Muscle of leg (tissue), 3 donors: ENCODE measurements at regions not wholly inside any gene's neighbourhood (a gene's known extent, or its start where the extent isn't known, plus 50 kb on each side); places are given as distances from the start of the nearest gene placed in this dataset.
"Not testable (repeated sequence)": the region's sequence is repeated elsewhere in the genome, so short reads cannot be mapped to it uniquely, and the experiment has no call there.

Source experiments
- DNase-seq: peaks from one replicate; pipeline ENCODE4 v3.0.0; 2013
- H3K27ac ChIP-seq: one replicate; pipeline ENCODE4 v1.5.1; 2013; ENCODE audit warnings: mild to moderate bottlenecking, low read length, control low read depth
- H3K27me3 ChIP-seq: one replicate; pipeline ENCODE4 v1.6.1; 2013; ENCODE audit warnings: low read length; ENCODE audit not compliant: control insufficient read depth, insufficient read depth
- H3K36me3 ChIP-seq: one replicate; pipeline ENCODE4 v1.6.1; 2013; ENCODE audit warnings: low read length; ENCODE audit not compliant: control insufficient read depth, insufficient read depth
- H3K4me1 ChIP-seq: one replicate; pipeline ENCODE4 v1.6.1; 2013; ENCODE audit warnings: low read length; ENCODE audit not compliant: control insufficient read depth, insufficient read depth
- H3K4me3 ChIP-seq: one replicate; pipeline ENCODE4 v1.5.1; 2013; ENCODE audit warnings: low read length, control low read depth
- H3K9me3 ChIP-seq: replicated peaks from 2 replicates; pipeline ENCODE4 v1.6.1; 2013; ENCODE audit warnings: low read depth, low read length; ENCODE audit not compliant: control insufficient read depth
- WGBS: methylation state at CpG from one replicate; pipeline ENCODE4 v1.1.5; 2013; ENCODE audit warnings: missing lambda C conversion rate; ENCODE audit not compliant: insufficient coverage; 5-methylcytosine and 5-hydroxymethylcytosine counted together

DNA sequence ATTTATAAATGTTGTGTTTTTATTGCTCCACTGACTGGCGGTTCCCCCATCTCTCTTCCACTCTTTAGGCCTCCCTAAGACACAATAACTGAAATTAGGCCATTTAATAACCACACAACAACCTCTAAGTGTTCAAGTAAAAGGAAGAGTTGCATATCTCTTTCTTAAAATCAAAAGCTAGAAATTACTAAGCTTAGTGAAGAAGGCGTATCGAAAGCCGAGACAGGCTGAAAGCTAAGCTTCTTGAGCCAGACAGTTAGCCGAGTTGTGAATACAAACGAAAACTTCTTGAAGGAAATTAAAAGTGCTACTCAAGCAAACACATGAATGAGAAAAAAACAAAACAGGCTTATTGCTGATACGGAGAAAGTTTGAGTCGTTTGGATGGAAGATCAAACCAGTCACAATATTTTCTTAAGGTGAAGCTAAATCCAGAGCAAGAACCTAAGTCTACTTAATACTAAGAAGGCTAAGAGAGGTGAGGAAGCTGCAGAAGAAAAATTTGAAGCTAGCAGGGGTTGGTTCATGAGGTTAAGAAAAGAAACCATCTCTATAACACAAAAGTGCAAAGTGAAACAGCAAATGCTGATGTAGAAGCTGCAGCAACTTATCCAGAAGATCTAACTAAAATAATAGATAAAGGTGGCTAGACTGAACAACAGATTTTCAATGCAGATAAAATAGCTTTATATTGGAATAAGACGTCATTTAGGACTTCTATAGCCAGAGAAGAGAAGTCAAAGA lies 194.0 kb upstream of the TTC29 start:
- H3K9me3 ChIP-seq, result no peaks in the 10 kb centered on the region
- no peak for DNase-seq
- H3K27ac ChIP-seq, result no peak overlapping the region
- no peaks in the 10 kb centered on the region for H3K27me3 ChIP-seq
- no peak overlapping the region for H3K4me3 ChIP-seq
- no peaks in the 10 kb centered on the region for H3K36me3 ChIP-seq
- WGBS, result no CpG with 5 or more reads among the region's 9 CpGs
- no peaks in the 10 kb centered on the region for H3K4me1 ChIP-seq

DNA sequence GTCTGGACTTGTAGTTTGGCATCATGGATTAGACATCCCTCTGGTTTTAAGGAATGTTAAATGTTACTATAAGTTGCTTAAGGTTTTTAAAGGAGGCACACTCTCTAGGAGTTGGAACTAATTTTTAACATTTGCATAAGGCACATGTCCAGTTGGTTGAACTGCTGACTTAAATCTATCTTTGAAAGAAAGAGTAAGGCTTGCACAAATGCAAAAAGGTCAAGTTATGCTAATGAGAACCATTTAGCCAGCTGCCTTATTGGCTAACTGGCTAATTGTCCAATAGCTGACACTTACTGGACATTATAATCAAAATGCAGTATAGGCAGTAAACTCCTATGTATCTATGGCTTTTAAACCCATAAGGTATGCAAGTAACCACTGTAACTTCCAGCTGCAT lies 206.1 kb upstream of the TTC29 start:
- H3K27me3 ChIP-seq, result no peaks in the 10 kb centered on the region
- H3K4me3 ChIP-seq, result no peak overlapping the region
- H3K4me1 ChIP-seq, result no peaks in the 10 kb centered on the region
- no peak overlapping the region for H3K27ac ChIP-seq
- H3K36me3 ChIP-seq, result no peaks in the 10 kb centered on the region
- H3K9me3 ChIP-seq, result no peaks in the 10 kb centered on the region
- DNase-seq, result no peak

DNA sequence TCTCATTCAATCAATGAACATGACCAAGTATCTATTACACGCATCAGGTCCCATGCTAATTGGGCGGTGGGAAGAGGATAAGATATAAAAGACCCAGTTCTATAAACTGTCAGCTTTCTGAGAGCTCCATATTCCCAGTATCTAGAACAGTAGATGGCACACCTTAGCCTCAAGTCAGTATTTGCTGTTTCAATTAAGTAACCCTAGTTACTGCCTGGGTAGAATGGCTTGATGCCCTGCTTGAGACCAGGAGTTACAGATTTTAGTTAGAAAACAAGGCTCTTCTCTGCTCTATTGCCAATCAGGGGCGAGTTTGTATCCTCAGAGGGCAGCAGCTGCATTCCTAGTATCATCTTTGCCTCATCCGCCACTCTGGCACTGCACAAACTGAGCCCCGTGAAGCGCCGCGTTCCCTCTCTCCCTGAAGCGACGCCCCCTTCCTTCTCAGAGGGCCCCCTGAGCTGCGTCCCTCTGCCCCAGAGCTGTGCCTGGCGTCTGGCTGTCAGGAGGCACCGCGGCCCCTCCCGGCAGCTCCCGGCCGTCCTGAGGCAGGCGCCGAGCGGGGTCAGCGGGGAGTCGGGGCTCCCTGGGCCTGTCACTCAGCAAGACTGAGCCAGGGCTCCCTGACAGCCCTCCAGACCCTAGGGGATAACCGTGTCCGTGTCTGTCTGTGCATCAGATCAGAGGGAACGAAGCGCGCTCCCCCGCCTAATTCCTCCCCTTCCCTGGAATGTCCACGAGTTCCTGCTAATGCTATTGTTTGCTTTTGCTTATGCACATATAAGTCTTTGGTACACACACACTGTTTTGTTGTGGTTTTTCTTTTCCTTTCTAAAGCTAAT lies 212.4 kb upstream of the TTC29 start:
- under 1% methylated on average over 22 of the region's 29 CpGs for WGBS
- peak; percentile 61 for DNase-seq
- H3K27ac ChIP-seq, result peak overlapping the region; percentile 78

DNA sequence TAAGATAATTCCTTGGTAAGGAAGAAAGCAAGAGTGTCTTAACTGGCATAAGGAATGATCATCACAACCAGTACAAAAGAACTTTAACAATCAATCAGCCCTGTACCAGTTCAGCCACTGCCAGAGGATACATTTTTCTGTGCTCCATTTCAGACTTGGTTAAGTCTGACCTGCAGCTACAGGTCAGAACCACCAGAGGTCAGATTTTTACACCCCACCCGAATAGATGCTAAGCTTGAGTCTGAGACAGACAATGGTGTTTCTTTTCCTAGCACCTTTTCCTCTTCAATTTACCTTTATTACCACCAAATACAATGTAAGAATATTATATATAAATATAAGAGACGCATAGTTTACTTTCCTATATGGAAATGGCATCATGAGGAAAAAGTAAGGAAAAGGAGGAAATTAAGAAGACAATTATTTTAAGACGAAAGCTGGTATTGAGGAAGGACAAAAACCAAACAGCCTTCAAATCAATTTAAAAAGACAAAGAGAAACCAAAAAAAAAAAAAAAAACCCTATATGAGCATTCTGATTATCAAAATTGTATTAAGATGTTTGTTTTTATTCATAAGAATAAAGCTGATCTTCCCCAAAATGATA lies 215.3 kb upstream of the TTC29 start:
- Histone ChIP-seq H3K4me1 (peaks cover 13% of the 10 kb centered on the region), H3K27me3 (no peaks in the 10 kb centered on the region), H3K9me3 (no peaks in the 10 kb centered on the region), H3K4me3 (no peak overlapping the region), H3K27ac (no peak overlapping the region), H3K36me3 (no peaks in the 10 kb centered on the region)
- WGBS, result no CpG with 5 or more reads among the region's 3 CpGs
- peak; percentile 73 for DNase-seq

More for the DNA sequence above, 212.4 kb upstream of the TTC29 start:
- no peaks in the 10 kb centered on the region for H3K36me3 ChIP-seq
- H3K4me1 ChIP-seq, result peaks cover 13% of the 10 kb centered on the region
- H3K9me3 ChIP-seq, result no peaks in the 10 kb centered on the region
- peak overlapping the region; percentile 52 for H3K4me3 ChIP-seq
- no peaks in the 10 kb centered on the region for H3K27me3 ChIP-seq

DNA sequence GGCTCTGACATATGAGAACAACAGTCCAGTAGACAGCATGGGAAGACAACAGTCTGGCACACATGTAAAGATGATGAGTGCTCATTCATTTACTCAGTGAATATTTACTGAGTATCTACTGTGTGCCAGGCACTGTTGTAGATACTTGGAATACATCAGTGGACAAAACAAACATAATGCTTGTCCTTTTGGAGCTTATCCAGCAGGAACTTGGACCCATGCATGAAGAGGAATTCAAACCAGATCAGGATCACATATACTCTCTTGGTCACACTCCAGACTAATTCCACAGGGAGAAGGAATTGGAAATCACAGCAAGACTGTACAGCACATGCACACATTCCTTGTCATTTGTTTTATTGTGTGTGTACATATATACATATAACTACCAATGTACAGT lies 217.6 kb upstream of the TTC29 start:
- Histone ChIP-seq H3K27me3 (no peaks in the 10 kb centered on the region), H3K36me3 (no peaks in the 10 kb centered on the region), H3K4me3 (no peak overlapping the region), H3K9me3 (no peaks in the 10 kb centered on the region), H3K4me1 (peaks cover 2% of the 10 kb centered on the region), H3K27ac (no peak overlapping the region)
- DNase-seq, result peak; percentile 88

DNA sequence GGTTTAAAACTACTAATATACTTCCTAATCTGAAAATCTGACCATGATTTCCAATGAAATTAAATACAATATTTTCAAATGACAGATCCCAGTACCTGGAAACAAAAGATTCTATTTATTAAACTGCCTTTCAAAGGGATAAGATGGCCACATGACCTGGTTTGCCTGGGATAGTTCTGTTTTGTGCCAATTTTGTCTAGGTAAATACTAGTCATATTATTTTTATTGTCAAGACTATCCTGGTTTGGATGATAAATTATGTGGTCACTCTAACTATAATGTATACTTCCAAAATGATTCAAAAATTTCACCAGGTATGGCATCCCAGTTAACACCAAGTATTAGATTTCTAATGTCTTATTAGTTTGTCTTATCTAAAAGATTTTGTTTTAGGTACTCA lies 222.5 kb upstream of the TTC29 start:
- H3K4me1 ChIP-seq, H3K36me3 ChIP-seq, H3K4me3 ChIP-seq, H3K9me3 ChIP-seq, H3K27me3 ChIP-seq, H3K27ac ChIP-seq, DNase-seq: not testable (repeated sequence)

DNA sequence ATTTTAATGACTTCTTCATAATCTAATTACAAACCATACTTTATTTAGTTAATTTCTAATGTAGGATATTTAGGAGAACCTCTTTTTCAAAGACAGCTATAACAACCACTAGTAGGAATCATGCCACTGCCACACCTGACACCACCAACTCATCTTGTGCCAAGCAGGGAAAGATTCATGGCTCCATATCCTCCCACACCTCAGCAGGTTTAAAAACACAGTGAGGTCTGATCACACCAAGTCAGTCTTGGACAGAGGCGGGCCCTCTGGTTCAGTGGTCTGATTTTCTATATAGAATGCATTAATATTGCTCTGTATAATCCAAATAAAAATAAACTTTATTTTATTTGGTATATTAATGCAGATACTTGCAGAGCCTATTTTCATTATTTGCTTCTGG lies 227.7 kb upstream of the TTC29 start:
- H3K36me3 ChIP-seq, result no peaks in the 10 kb centered on the region
- H3K4me3 ChIP-seq, result no peak overlapping the region

DNA sequence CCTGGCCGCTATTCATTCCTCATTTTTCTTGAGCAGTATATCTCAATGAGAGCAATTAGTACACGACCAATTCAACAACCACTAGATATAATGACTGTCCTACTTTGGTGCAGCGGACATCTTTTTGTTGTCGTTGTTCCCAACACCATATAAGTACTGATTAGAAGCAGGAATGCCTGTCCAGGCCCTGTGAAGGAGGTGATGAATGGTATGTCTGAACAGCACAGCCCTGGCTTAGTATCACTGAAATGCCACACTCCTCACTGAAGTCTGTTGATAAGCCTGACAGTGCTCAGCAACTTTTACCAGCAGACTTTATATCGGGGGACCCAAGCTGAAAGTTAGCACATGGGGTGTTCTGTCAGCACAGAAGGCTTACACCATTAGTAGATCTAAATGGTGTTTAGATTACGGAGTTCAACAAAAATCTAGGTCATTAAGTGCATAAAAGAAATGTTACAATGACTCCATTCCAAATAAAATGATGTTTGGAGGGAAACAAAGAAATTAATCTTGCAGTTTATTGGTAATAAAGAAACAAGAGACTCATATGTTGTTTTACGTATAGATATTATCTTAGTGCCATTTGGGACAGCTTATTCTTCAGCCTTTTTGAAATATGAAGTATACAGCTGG lies 228.3 kb upstream of the TTC29 start:
- WGBS, result 91% methylated on average over 1 of the region's 7 CpGs
- Histone ChIP-seq H3K4me3 (no peak overlapping the region), H3K27me3 (no peaks in the 10 kb centered on the region), H3K4me1 (no peaks in the 10 kb centered on the region), H3K36me3 (no peaks in the 10 kb centered on the region), H3K27ac (no peak overlapping the region), H3K9me3 (no peaks in the 10 kb centered on the region)
- DNase-seq, result peak; percentile 62

More for the DNA sequence above, 227.7 kb upstream of the TTC29 start:
- Histone ChIP-seq H3K27me3 (no peaks in the 10 kb centered on the region), H3K9me3 (no peaks in the 10 kb centered on the region), H3K4me1 (no peaks in the 10 kb centered on the region), H3K27ac (no peak overlapping the region)
- no peak for DNase-seq
- WGBS, result no CpG with 5 or more reads among the region's 1 CpG

DNA sequence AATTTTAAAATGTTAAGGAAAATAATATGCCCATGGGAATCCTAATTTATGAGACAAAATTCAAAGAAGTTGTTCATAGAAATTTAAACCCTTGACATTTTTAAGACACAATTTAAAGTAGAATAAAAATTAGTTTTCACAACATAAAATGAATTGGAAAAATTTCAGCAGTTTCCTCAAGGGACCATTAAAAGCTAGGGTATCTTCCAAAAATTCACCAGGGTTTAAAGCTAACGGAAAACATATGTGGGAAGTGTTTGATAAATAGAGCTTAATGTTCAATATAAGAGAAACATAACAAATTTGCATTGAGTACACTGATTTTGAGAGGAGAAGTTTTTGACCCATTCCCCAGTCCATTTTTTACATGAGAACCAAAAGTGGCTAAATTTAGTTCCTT lies 228.9 kb upstream of the TTC29 start:
- Histone ChIP-seq H3K4me3 (no peak overlapping the region), H3K36me3 (no peaks in the 10 kb centered on the region), H3K9me3 (no peaks in the 10 kb centered on the region), H3K27ac (no peak overlapping the region), H3K4me1 (no peaks in the 10 kb centered on the region), H3K27me3 (no peaks in the 10 kb centered on the region)
- WGBS, result no CpG with 5 or more reads among the region's 1 CpG
- DNase-seq, result peak; percentile 80

DNA sequence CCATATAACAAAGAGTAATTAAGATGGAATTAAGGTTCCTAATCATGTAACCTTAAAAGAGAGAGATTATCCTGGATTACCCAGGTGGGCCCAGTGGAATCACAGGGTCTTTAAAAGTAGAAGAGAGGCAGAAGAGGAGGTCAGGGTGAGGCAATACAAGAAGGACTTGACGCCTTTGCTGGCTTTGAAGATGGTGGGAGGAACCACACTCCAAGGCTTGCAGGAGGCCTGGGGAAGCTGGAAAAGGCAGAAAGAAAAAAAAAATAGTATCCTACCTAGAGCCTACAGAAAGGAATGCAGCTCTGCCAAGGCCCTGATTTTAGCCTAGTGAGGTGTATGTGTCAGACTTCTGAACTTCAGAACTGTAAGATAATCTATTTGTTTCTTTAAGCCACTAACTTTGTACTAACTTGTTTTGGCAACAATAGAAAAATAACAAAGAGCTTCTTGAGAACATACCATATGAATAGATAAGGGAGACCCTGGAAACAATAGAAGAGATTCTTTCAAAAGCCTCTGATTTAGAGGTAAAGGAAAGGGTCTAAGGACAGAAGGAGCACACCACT lies 229.9 kb upstream of the TTC29 start:
- Histone ChIP-seq H3K4me1 (no peaks in the 10 kb centered on the region), H3K4me3 (no peak overlapping the region), H3K27ac (peak overlapping the region; percentile 59), H3K27me3 (no peaks in the 10 kb centered on the region), H3K9me3 (no peaks in the 10 kb centered on the region), H3K36me3 (no peaks in the 10 kb centered on the region)
- DNase-seq, result no peak
- WGBS, result no CpG with 5 or more reads among the region's 1 CpG
